HEK293 (cell line): ENCODE measurements at regions not wholly inside any gene's neighbourhood (a gene's known extent, or its start where the extent isn't known, plus 50 kb on each side); places are given as distances from the start of the nearest gene placed in this dataset.

ENCODE experiments used
- CTCF ChIA-PET: fragments of 350-600 bp; formaldehyde crosslinking; extraction: SDS; loops from one replicate; lab custom pipeline; 2021; ENCODE audit warnings: antibody characterized with exemption; lab: Yijun Ruan, JAX
- POLR2A ChIA-PET: fragments of 300-600 bp; formaldehyde crosslinking; extraction: SDS; loops from one replicate; lab custom pipeline; 2020; ENCODE audit warnings: antibody characterized with exemption, inconsistent platforms; lab: Yijun Ruan, JAX
- H3K27ac ChIP-seq: fragments of 200-500 bp; sonication (Bioruptor generic); 2 replicates; pipeline ENCODE4 v1.5.1; 2014; ENCODE audit warnings: low read depth, low read length, control low read depth, inconsistent platforms; ENCODE audit errors: extremely low read depth
- H3K36me3 ChIP-seq, 2 experiments: fragments of 200-500 bp in 1 of 2; sonication (Bioruptor generic) in 1 of 2; 1 replicate in 1 of 2; 2 replicates in 1 of 2; pipeline ENCODE4 v1.5.1; 2014 to 2017; ENCODE audit warnings: inconsistent platforms in 2 of 2, low read length in 2 of 2; ENCODE audit not compliant: control insufficient read depth in 2 of 2, insufficient read depth in 1 of 2
- H3K4me1 ChIP-seq: fragments of 200-500 bp; sonication (Bioruptor generic); 2 replicates; pipeline ENCODE4 v1.5.1; 2014; ENCODE audit warnings: mild to moderate bottlenecking, low read length, inconsistent platforms; ENCODE audit not compliant: control insufficient read depth, insufficient read depth
- H3K4me3 ChIP-seq: 2 replicates; pipeline ENCODE4 v1.5.1; 2011; ENCODE audit warnings: low read depth, mild to moderate bottlenecking, control low read depth, low read length, moderate library complexity
- H3K9me3 ChIP-seq: fragments of 200-500 bp; sonication (Bioruptor generic); 2 replicates; pipeline ENCODE4 v1.5.1; 2014; ENCODE audit warnings: low read depth, low read length, inconsistent platforms; ENCODE audit not compliant: control insufficient read depth, insufficient read depth
- GLI2 ChIP-seq: fragments of 450-650 bp; formaldehyde crosslinking; IDR thresholded peaks from 2 replicates; pipeline ENCODE4; 2017; ENCODE audit warnings: missing biosample characterization, missing genetic modification characterization, low read depth, borderline replicate concordance
- HOXC10 ChIP-seq: sonication (generic); formaldehyde crosslinking; IDR thresholded peaks from 2 replicates; pipeline ENCODE4 v1.8.1; 2023; ENCODE audit warnings: mild to moderate bottlenecking, missing genetic modification reagents
- HOXD13 ChIP-seq: sonication (generic); formaldehyde crosslinking; IDR thresholded peaks from 2 replicates; pipeline ENCODE4 v1.8.0; 2022; ENCODE audit warnings: missing genetic modification reagents, borderline replicate concordance
- KLF16 ChIP-seq: fragments of 450-650 bp; formaldehyde crosslinking; IDR thresholded peaks from 2 replicates; pipeline ENCODE4 v1.5.1; 2017; ENCODE audit warnings: missing biosample characterization, missing genetic modification characterization
- PRDM1 ChIP-seq: fragments of 450-650 bp; formaldehyde crosslinking; IDR thresholded peaks from 2 replicates; pipeline ENCODE4; 2016; ENCODE audit warnings: missing biosample characterization, missing genetic modification characterization
- SETDB1 ChIP-seq: IDR thresholded peaks from one replicate; pipeline ENCODE4 v1.6.1; 2017; ENCODE audit warnings: mild to moderate bottlenecking, low read length, moderate library complexity, mixed read lengths; ENCODE audit not compliant: insufficient read length
- SP2 ChIP-seq: fragments of 450-650 bp; formaldehyde crosslinking; IDR thresholded peaks from 2 replicates; pipeline ENCODE4 v1.5.1; 2016; ENCODE audit warnings: missing biosample characterization, missing genetic modification characterization
- WT1 ChIP-seq: fragments of 450-650 bp; formaldehyde crosslinking; IDR thresholded peaks from 2 replicates; pipeline ENCODE4 v1.5.1; 2016; ENCODE audit warnings: missing biosample characterization, missing genetic modification characterization
- YY2 ChIP-seq: fragments of 450-650 bp; formaldehyde crosslinking; IDR thresholded peaks from 2 replicates; pipeline ENCODE4 v1.5.1; 2016; ENCODE audit warnings: missing biosample characterization, missing genetic modification characterization
- ZBTB1 ChIP-seq: fragments of 450-650 bp; formaldehyde crosslinking; IDR thresholded peaks from 2 replicates; pipeline ENCODE4 v1.5.1; 2016; ENCODE audit warnings: missing biosample characterization, missing genetic modification characterization
- ZFP69B ChIP-seq: fragments of 450-650 bp; formaldehyde crosslinking; IDR thresholded peaks from 2 replicates; pipeline ENCODE4 v1.5.1; 2016; ENCODE audit warnings: missing biosample characterization, missing genetic modification characterization
- ZNF157 ChIP-seq: fragments of 450-650 bp; formaldehyde crosslinking; IDR thresholded peaks from 2 replicates; pipeline ENCODE4 v1.5.1; 2016; ENCODE audit warnings: missing biosample characterization, missing genetic modification characterization
- ZNF184 ChIP-seq: fragments of 450-650 bp; IDR thresholded peaks from 2 replicates; pipeline ENCODE4 v1.5.1; 2018; ENCODE audit warnings: missing biosample characterization, mild to moderate bottlenecking, missing genetic modification characterization
- ZNF24 ChIP-seq: fragments of 450-650 bp; formaldehyde crosslinking; IDR thresholded peaks from 2 replicates; pipeline ENCODE4 v1.5.1; 2016; ENCODE audit warnings: missing biosample characterization, missing genetic modification characterization
- ZNF248 ChIP-seq: fragments of 450-650 bp; formaldehyde crosslinking; IDR thresholded peaks from 2 replicates; pipeline ENCODE4 v1.5.1; 2017; ENCODE audit warnings: missing biosample characterization, missing genetic modification characterization
- ZNF302 ChIP-seq: fragments of 450-650 bp; formaldehyde crosslinking; IDR thresholded peaks from 2 replicates; pipeline ENCODE4 v1.5.1; 2016; ENCODE audit warnings: missing biosample characterization, missing genetic modification characterization, low read depth
- ZNF335 ChIP-seq: fragments of 450-650 bp; formaldehyde crosslinking; conservative IDR thresholded peaks from 2 replicates; pipeline ENCODE4 v1.5.1; 2016; ENCODE audit warnings: missing biosample characterization, missing genetic modification characterization
- ZNF341 ChIP-seq: fragments of 450-650 bp; formaldehyde crosslinking; IDR thresholded peaks from 2 replicates; pipeline ENCODE4; 2016; ENCODE audit warnings: low read depth, missing biosample characterization, missing genetic modification characterization
- ZNF423 ChIP-seq: fragments of 450-650 bp; formaldehyde crosslinking; IDR thresholded peaks from 2 replicates; pipeline ENCODE4 v1.5.1; 2016; ENCODE audit warnings: missing biosample characterization, missing genetic modification characterization
- ZNF473 ChIP-seq: fragments of 450-650 bp; formaldehyde crosslinking; IDR thresholded peaks from 2 replicates; pipeline ENCODE4 v1.5.1; 2017; ENCODE audit warnings: missing biosample characterization, missing genetic modification characterization
- ZNF48 ChIP-seq: fragments of 450-650 bp; formaldehyde crosslinking; IDR thresholded peaks from 2 replicates; pipeline ENCODE4 v1.5.1; 2016; ENCODE audit warnings: missing biosample characterization, missing genetic modification characterization
- ZNF561 ChIP-seq: fragments of 450-650 bp; IDR thresholded peaks from 2 replicates; pipeline ENCODE4 v1.5.1; 2018; ENCODE audit warnings: missing biosample characterization, missing genetic modification characterization, borderline replicate concordance
- ZNF621 ChIP-seq: fragments of 450-650 bp; formaldehyde crosslinking; IDR thresholded peaks from 2 replicates; pipeline ENCODE4 v1.5.1; 2017; ENCODE audit warnings: missing biosample characterization, missing genetic modification characterization
- ZNF629 ChIP-seq: fragments of 450-650 bp; formaldehyde crosslinking; IDR thresholded peaks from 2 replicates; pipeline ENCODE4 v1.5.1; 2017; ENCODE audit warnings: missing biosample characterization, missing genetic modification characterization
- ZNF76 ChIP-seq: fragments of 450-650 bp; formaldehyde crosslinking; IDR thresholded peaks from 2 replicates; pipeline ENCODE4; 2016; ENCODE audit warnings: low read depth, missing biosample characterization, missing genetic modification characterization, borderline replicate concordance
- ZNF768 ChIP-seq: fragments of 450-650 bp; formaldehyde crosslinking; IDR thresholded peaks from 2 replicates; pipeline ENCODE4 v1.5.1; 2018; ENCODE audit warnings: missing biosample characterization, mild to moderate bottlenecking, missing genetic modification characterization
- ZNF785 ChIP-seq: fragments of 450-650 bp; formaldehyde crosslinking; IDR thresholded peaks from 2 replicates; pipeline ENCODE4 v1.5.1; 2016; ENCODE audit warnings: missing biosample characterization, missing genetic modification characterization
- ZSCAN18 ChIP-seq: fragments of 450-650 bp; formaldehyde crosslinking; IDR thresholded peaks from 2 replicates; pipeline ENCODE4 v1.5.1; 2016; ENCODE audit warnings: missing biosample characterization, missing genetic modification characterization
- ZXDB ChIP-seq: fragments of 450-650 bp; formaldehyde crosslinking; IDR thresholded peaks from 2 replicates; pipeline ENCODE4 v1.5.1; 2016; ENCODE audit warnings: missing biosample characterization, missing genetic modification characterization
- TF ChIP-seq, protein P1 (sequence below): fragments of 450-650 bp; formaldehyde crosslinking; IDR thresholded peaks from 2 replicates; pipeline ENCODE4 v1.5.1; 2017; ENCODE audit warnings: missing biosample characterization, mild to moderate bottlenecking, missing genetic modification characterization, moderate library complexity
- TF ChIP-seq, protein P2 (sequence below): fragments of 450-650 bp; formaldehyde crosslinking; IDR thresholded peaks from 2 replicates; pipeline ENCODE4 v1.5.1; 2017; ENCODE audit warnings: missing biosample characterization, missing genetic modification characterization

GRCh38 chr11:80066291-80066690 is 625.5 kb upstream of the TENM4 start:
- TF ChIP-seq HOXD13: no peak
- no peak for TF ChIP-seq ZNF629 (tag by site-specific recombination)
- TF ChIP-seq ZFP69B (tag by site-specific recombination): no peak
- no peak for TF ChIP-seq ZNF184 (tag by site-specific recombination)
- TF ChIP-seq ZNF335: no peak
- no peak for TF ChIP-seq ZNF157 (tag by site-specific recombination)
- TF ChIP-seq SETDB1: no peak
- TF ChIP-seq, protein P1, sequence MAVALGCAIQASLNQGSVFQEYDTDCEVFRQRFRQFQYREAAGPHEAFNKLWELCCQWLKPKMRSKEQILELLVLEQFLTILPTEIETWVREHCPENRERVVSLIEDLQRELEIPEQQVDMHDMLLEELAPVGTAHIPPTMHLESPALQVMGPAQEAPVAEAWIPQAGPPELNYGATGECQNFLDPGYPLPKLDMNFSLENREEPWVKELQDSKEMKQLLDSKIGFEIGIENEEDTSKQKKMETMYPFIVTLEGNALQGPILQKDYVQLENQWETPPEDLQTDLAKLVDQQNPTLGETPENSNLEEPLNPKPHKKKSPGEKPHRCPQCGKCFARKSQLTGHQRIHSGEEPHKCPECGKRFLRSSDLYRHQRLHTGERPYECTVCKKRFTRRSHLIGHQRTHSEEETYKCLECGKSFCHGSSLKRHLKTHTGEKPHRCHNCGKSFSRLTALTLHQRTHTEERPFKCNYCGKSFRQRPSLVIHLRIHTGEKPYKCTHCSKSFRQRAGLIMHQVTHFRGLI (tag by site-specific recombination): no peak
- TF ChIP-seq HOXC10 (CRISPR knock-in tag): no peak
- TF ChIP-seq ZNF768 (tag by site-specific recombination): no peak
- TF ChIP-seq KLF16 (tag by site-specific recombination): no peak
- no peak for TF ChIP-seq ZNF473 (tag by site-specific recombination)
- no peak for TF ChIP-seq ZNF302 (tag by site-specific recombination)
- TF ChIP-seq, all 188 proteins: peak for 0
- Histone ChIP-seq H3K36me3 (no peaks in the 10 kb centered on the region), H3K27ac (no peak overlapping the region), H3K4me1 (no peaks in the 10 kb centered on the region), H3K9me3 (no peaks in the 10 kb centered on the region), H3K4me3 (no peak overlapping the region)
- ChIA-PET CTCF (interaction anchor here (0.6 kb wide), 1 partner anchor 1260 kb away, joined by 4 read pairs; no protein-coding TSS in a partner anchor), POLR2A (no interaction called here)

GRCh38 chr11:80065086-80065485 is 624.3 kb upstream of the TENM4 start:
- Histone ChIP-seq H3K4me1 (no peaks in the 10 kb centered on the region), H3K27ac (no peak overlapping the region), H3K9me3 (no peaks in the 10 kb centered on the region), H3K4me3 (no peak overlapping the region), H3K36me3 (no peaks in the 10 kb centered on the region)
- ChIA-PET CTCF (no interaction called here), POLR2A (no interaction called here)
- TF ChIP-seq, protein P2, sequence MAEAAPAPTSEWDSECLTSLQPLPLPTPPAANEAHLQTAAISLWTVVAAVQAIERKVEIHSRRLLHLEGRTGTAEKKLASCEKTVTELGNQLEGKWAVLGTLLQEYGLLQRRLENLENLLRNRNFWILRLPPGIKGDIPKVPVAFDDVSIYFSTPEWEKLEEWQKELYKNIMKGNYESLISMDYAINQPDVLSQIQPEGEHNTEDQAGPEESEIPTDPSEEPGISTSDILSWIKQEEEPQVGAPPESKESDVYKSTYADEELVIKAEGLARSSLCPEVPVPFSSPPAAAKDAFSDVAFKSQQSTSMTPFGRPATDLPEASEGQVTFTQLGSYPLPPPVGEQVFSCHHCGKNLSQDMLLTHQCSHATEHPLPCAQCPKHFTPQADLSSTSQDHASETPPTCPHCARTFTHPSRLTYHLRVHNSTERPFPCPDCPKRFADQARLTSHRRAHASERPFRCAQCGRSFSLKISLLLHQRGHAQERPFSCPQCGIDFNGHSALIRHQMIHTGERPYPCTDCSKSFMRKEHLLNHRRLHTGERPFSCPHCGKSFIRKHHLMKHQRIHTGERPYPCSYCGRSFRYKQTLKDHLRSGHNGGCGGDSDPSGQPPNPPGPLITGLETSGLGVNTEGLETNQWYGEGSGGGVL (tag by site-specific recombination): no peak
- TF ChIP-seq YY2 (tag by site-specific recombination): no peak
- no peak for TF ChIP-seq ZXDB
- TF ChIP-seq SP2: no peak
- no peak for TF ChIP-seq ZNF76
- no peak for TF ChIP-seq ZNF341 (tag by site-specific recombination)
- no peak for TF ChIP-seq ZNF561 (tag by site-specific recombination)
- no peak for TF ChIP-seq PRDM1
- TF ChIP-seq ZNF785: no peak
- no peak for TF ChIP-seq ZNF621 (tag by site-specific recombination)
- TF ChIP-seq, protein P1 (tag by site-specific recombination): no peak
- TF ChIP-seq ZNF24 (tag by site-specific recombination): no peak
- no peak for TF ChIP-seq ZNF48 (tag by site-specific recombination)
- TF ChIP-seq ZSCAN18 (tag by site-specific recombination): no peak
- no peak for TF ChIP-seq ZBTB1
- TF ChIP-seq ZNF423: no peak
- no peak for TF ChIP-seq ZNF248
- no peak for TF ChIP-seq WT1 (tag by site-specific recombination)
- no peak for TF ChIP-seq GLI2 (tag by site-specific recombination)
